ENCODE measurements at regions not wholly inside any gene's neighbourhood (a gene's known extent, or its start where the extent isn't known, plus 50 kb on each side); places are given as distances from the start of the nearest gene placed in this dataset.

GRCh38 chr3:28853830-28854229 is 427.0 kb upstream of the RBMS3 start:
- Mint-ChIP-seq H3K27me3 (no peaks in the 10 kb centered on the region), H3K4me3 (no peak overlapping the region), H3K4me1 (no peaks in the 10 kb centered on the region), H3K27ac (no peak overlapping the region), H3K9me3 (peaks cover 0 to 5% of the 10 kb centered on the region in 2 donors)
- DNase-seq (no peak), ATAC-seq (no peak)

GRCh38 chr3:28856796-28857195 is 424.1 kb upstream of the RBMS3 start:
- no peaks in the 10 kb centered on the region for H3K4me1 Mint-ChIP-seq
- H3K27ac Mint-ChIP-seq: no peak overlapping the region
- H3K9me3 Mint-ChIP-seq: peaks cover 0 to 5% of the 10 kb centered on the region in 2 donors
- no peak overlapping the region for H3K4me3 Mint-ChIP-seq
- no peak for DNase-seq
- no peak for ATAC-seq
- peaks cover 8% of the 10 kb centered on the region for H3K27me3 Mint-ChIP-seq

GRCh38 chr3:28859897-28860296 is 421.0 kb upstream of the RBMS3 start:
- Mint-ChIP-seq H3K27ac (no peak overlapping the region), H3K9me3 (peaks cover 0 to 5% of the 10 kb centered on the region in 2 donors), H3K27me3 (peaks cover 8% of the 10 kb centered on the region), H3K4me1 (no peaks in the 10 kb centered on the region), H3K4me3 (no peak overlapping the region)
- no peak for DNase-seq
- ATAC-seq: no peak

GRCh38 chr3:28860307-28860706 is 420.6 kb upstream of the RBMS3 start:
- no peaks in the 10 kb centered on the region for H3K4me1 Mint-ChIP-seq

GRCh38 chr3:28863186-28863585 is 417.7 kb upstream of the RBMS3 start:
- Mint-ChIP-seq H3K27me3 (peaks cover 8% of the 10 kb centered on the region), H3K9me3 (peaks cover 4 to 7% of the 10 kb centered on the region in 2 donors), H3K27ac (no peak overlapping the region), H3K4me1 (no peaks in the 10 kb centered on the region), H3K4me3 (no peak overlapping the region)
- ATAC-seq (no peak), DNase-seq (no peak)

More at GRCh38 chr3:28860307-28860706, 420.6 kb upstream of the RBMS3 start:
- ATAC-seq (no peak), DNase-seq (no peak)
- Mint-ChIP-seq H3K4me3 (no peak overlapping the region), H3K27ac (no peak overlapping the region), H3K9me3 (peaks cover 2 to 5% of the 10 kb centered on the region in 2 donors), H3K27me3 (peaks cover 8% of the 10 kb centered on the region)

GRCh38 chr3:28867836-28868235 is 413.0 kb upstream of the RBMS3 start:
- Mint-ChIP-seq H3K27me3 (no peaks in the 10 kb centered on the region), H3K4me3 (no peak overlapping the region), H3K4me1 (no peaks in the 10 kb centered on the region), H3K27ac (no peak overlapping the region), H3K9me3 (peaks cover 0 to 7% of the 10 kb centered on the region in 2 donors)
- ATAC-seq: no peak
- DNase-seq: no peak

GRCh38 chr3:28868897-28869296 is 412.0 kb upstream of the RBMS3 start:
- no peak for ATAC-seq
- Mint-ChIP-seq H3K4me1 (no peaks in the 10 kb centered on the region), H3K9me3 (peaks cover 0 to 7% of the 10 kb centered on the region in 2 donors), H3K27ac (no peak overlapping the region), H3K27me3 (no peaks in the 10 kb centered on the region), H3K4me3 (no peak overlapping the region)
- DNase-seq: no peak

GRCh38 chr3:28877912-28878311 is 403.0 kb upstream of the RBMS3 start:
- no peak for ATAC-seq
- Mint-ChIP-seq H3K4me1 (no peaks in the 10 kb centered on the region), H3K27ac (no peak overlapping the region), H3K4me3 (no peak overlapping the region), H3K27me3 (peaks cover 8% of the 10 kb centered on the region), H3K9me3 (peaks cover 0 to 12% of the 10 kb centered on the region in 2 donors)
- DNase-seq: no peak

GRCh38 chr3:28890373-28890772 is 390.5 kb upstream of the RBMS3 start:
- H3K27ac Mint-ChIP-seq: no peak overlapping the region
- ATAC-seq (no peak), DNase-seq (no peak)
- no peak overlapping the region for H3K4me3 Mint-ChIP-seq
- peaks cover 5% of the 10 kb centered on the region in 2 donors for H3K9me3 Mint-ChIP-seq
- H3K27me3 Mint-ChIP-seq: peaks cover 8% of the 10 kb centered on the region
- H3K4me1 Mint-ChIP-seq: no peaks in the 10 kb centered on the region

GRCh38 chr3:28891485-28891884 is 389.4 kb upstream of the RBMS3 start:
- Mint-ChIP-seq H3K4me3 (no peak overlapping the region), H3K27me3 (peaks cover 8% of the 10 kb centered on the region), H3K4me1 (no peaks in the 10 kb centered on the region), H3K9me3 (peaks cover 5% of the 10 kb centered on the region in 2 donors), H3K27ac (no peak overlapping the region)
- ATAC-seq (no peak), DNase-seq (no peak)

- no peak for ATAC-seq
- Mint-ChIP-seq H3K27me3 (no peaks in the 10 kb centered on the region), H3K4me1 (no peaks in the 10 kb centered on the region), H3K4me3 (no peak overlapping the region), H3K9me3 (peaks cover 0 to 5% of the 10 kb centered on the region in 2 donors), H3K27ac (no peak overlapping the region)
- no peak for DNase-seq
These were observed 380.6 kb upstream of the RBMS3 start for GRCh38 chr3:28900301-28900700.

- ATAC-seq: no peak
- H3K27ac Mint-ChIP-seq: no peak overlapping the region
- peaks cover 0 to 5% of the 10 kb centered on the region in 2 donors for H3K9me3 Mint-ChIP-seq
- no peaks in the 10 kb centered on the region for H3K27me3 Mint-ChIP-seq
- no peak overlapping the region for H3K4me3 Mint-ChIP-seq
- H3K4me1 Mint-ChIP-seq: no peaks in the 10 kb centered on the region
- DNase-seq: no peak
These were observed 379.9 kb upstream of the RBMS3 start for GRCh38 chr3:28901018-28901417.

- H3K9me3 Mint-ChIP-seq: peaks cover 0 to 5% of the 10 kb centered on the region in 2 donors
- no peak overlapping the region for H3K27ac Mint-ChIP-seq
- ATAC-seq (peak; percentile 57), DNase-seq (no peak)
- no peaks in the 10 kb centered on the region for H3K4me1 Mint-ChIP-seq
- H3K27me3 Mint-ChIP-seq: no peaks in the 10 kb centered on the region
- no peak overlapping the region for H3K4me3 Mint-ChIP-seq
These were observed 377.7 kb upstream of the RBMS3 start for GRCh38 chr3:28903171-28903601.

GRCh38 chr3:28905798-28906197 is 375.1 kb upstream of the RBMS3 start:
- Mint-ChIP-seq H3K4me3 (no peak overlapping the region), H3K9me3 (peaks cover 0 to 5% of the 10 kb centered on the region in 2 donors), H3K27me3 (no peaks in the 10 kb centered on the region), H3K27ac (no peak overlapping the region), H3K4me1 (no peaks in the 10 kb centered on the region)
- no peak for ATAC-seq
- DNase-seq: no peak

- no peak overlapping the region for H3K4me3 Mint-ChIP-seq
- no peak for DNase-seq
- ATAC-seq: no peak
These were observed 374.1 kb upstream of the RBMS3 start for GRCh38 chr3:28906561-28907310.

GRCh38 chr3:28907616-28908015 is 373.3 kb upstream of the RBMS3 start:
- Mint-ChIP-seq H3K4me3 (no peak overlapping the region), H3K27me3 (no peaks in the 10 kb centered on the region), H3K4me1 (no peaks in the 10 kb centered on the region), H3K27ac (peak overlapping the region; percentile 4 to 13), H3K9me3 (peaks cover 0 to 5% of the 10 kb centered on the region in 2 donors)
- ATAC-seq (no peak), DNase-seq (no peak)

More at GRCh38 chr3:28906561-28907310, 374.1 kb upstream of the RBMS3 start:
- H3K27ac Mint-ChIP-seq: no peak overlapping the region
- peaks cover 0 to 5% of the 10 kb centered on the region in 2 donors for H3K9me3 Mint-ChIP-seq
- no peaks in the 10 kb centered on the region for H3K27me3 Mint-ChIP-seq
- H3K4me1 Mint-ChIP-seq: no peaks in the 10 kb centered on the region
